ENCODE measurements at regions not wholly inside any gene's neighbourhood (a gene's known extent, or its start where the extent isn't known, plus 50 kb on each side); places are given as distances from the start of the nearest gene placed in this dataset.
"Not testable (repeated sequence)": the region's sequence is repeated elsewhere in the genome, so short reads cannot be mapped to it uniquely, and the experiment has no call there.

- ChIA-PET POLR2A (no interaction called here), CTCF (no interaction called here)
- ATAC-seq (ENCODE audit: low read depth) (no peak), DNase-seq (no peak)
- intact Hi-C loops (cut with micrococcal nuclease): no loop called here
- TF ChIP-seq CTCF (IDR thresholded peaks at IDR 0.05): no peak
- Mint-ChIP-seq H3K4me3 (no peak overlapping the region), H3K4me1 (no peaks in the 10 kb centered on the region), H3K36me3 (ENCODE audit: low read depth) (no peaks in the 10 kb centered on the region), H3K27me3 (no peaks in the 10 kb centered on the region), H3K27ac (no peak overlapping the region), H3K9me3 (no peaks in the 10 kb centered on the region)
These were observed 83.3 kb upstream of the HTR2C start for GRCh38 chrX:114500622-114501021.

GRCh38 chrX:114508756-114509155 is 75.1 kb upstream of the HTR2C start:
- H3K27me3 Mint-ChIP-seq: no peaks in the 10 kb centered on the region
- no peak for DNase-seq
- no peak overlapping the region for H3K4me3 Mint-ChIP-seq
- no peak for TF ChIP-seq CTCF (IDR thresholded peaks at IDR 0.05)
- ChIA-PET CTCF (no interaction called here), POLR2A (no interaction called here)
- intact Hi-C loops (cut with micrococcal nuclease): no loop called here
- H3K27ac Mint-ChIP-seq: no peak overlapping the region
- ATAC-seq (ENCODE audit: low read depth): no peak
- no peaks in the 10 kb centered on the region for H3K36me3 Mint-ChIP-seq (ENCODE audit: low read depth)
- no peaks in the 10 kb centered on the region for H3K4me1 Mint-ChIP-seq
- H3K9me3 Mint-ChIP-seq: no peaks in the 10 kb centered on the region

GRCh38 chrX:114519524-114519923 is 64.4 kb upstream of the HTR2C start:
- no peak for TF ChIP-seq CTCF (IDR thresholded peaks at IDR 0.05)
- no peak overlapping the region for H3K27ac Mint-ChIP-seq
- H3K36me3 Mint-ChIP-seq (ENCODE audit: low read depth): no peaks in the 10 kb centered on the region
- ChIA-PET POLR2A (no interaction called here), CTCF (no interaction called here)
- H3K9me3 Mint-ChIP-seq: peaks cover 12% of the 10 kb centered on the region
- ATAC-seq (ENCODE audit: low read depth) (no peak), DNase-seq (no peak)
- H3K27me3 Mint-ChIP-seq: no peaks in the 10 kb centered on the region
- H3K4me1 Mint-ChIP-seq: no peaks in the 10 kb centered on the region
- intact Hi-C loops (cut with micrococcal nuclease): no loop called here
- H3K4me3 Mint-ChIP-seq: no peak overlapping the region

DNA sequence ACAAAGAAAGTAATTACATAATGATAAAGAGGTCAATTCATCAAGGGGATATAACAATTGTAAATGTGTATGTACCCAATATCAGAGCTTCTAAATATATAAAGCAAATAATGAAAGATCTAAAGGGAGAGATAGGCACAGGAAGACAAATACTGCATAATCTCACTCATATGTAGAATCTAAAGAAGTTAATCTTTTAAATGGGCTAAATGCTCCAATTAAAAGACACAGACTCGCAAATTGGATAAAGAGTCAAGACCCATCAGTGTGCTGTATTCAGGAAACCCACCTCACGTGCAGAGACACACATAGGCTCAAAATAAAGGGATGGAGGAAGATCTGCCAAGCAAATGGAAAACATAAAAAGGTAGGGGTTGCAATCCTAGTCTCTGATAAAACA is 63.2 kb upstream of the HTR2C start:
- intact Hi-C loops (cut with micrococcal nuclease): not testable (repeated sequence)

DNA sequence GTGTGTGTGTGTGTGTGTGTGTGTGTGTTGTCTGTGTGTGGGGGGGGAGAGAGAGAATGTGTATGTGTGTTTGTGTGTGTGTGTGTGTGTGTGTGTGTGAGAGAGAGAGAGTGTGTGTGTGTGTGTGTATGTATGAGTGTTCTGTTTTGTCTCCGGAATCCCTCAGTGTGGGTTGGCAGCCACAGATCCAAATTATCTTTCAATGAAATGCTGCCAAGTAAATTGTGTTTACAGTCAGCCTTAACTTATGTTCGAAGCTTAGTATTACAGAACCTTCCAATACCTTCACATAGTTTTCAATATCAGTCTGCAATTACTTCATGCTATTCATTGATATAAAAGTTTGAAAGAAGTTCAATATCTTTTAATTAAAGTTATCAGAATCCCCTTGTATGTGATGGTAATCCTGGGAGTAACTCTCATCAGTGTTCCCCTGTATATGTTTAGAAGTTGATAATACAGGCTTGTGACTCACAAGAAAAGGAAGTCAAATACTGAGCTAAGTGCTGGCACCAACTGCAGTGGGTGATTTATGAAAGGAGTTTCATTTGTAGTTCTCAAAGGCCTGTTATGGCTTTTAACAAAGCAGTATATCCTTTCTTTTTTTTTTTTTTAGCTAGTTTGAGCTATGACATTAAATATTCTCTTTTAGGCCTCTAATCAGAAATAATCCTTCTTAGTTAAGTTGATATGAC is 51.6 kb upstream of the HTR2C start:
- ATAC-seq (ENCODE audit: low read depth): no peak
- Mint-ChIP-seq H3K9me3 (no peaks in the 10 kb centered on the region), H3K4me3 (no peak overlapping the region), H3K4me1 (no peaks in the 10 kb centered on the region), H3K27me3 (no peaks in the 10 kb centered on the region), H3K27ac (no peak overlapping the region), H3K36me3 (ENCODE audit: low read depth) (no peaks in the 10 kb centered on the region)
- no peak for DNase-seq
- no peak for TF ChIP-seq CTCF (IDR thresholded peaks at IDR 0.05)
- intact Hi-C loops (cut with micrococcal nuclease): no loop called here
- ChIA-PET CTCF (no interaction called here), POLR2A (no interaction called here)

More for the DNA sequence above, 63.2 kb upstream of the HTR2C start:
- H3K27me3 Mint-ChIP-seq; POLR2A ChIA-PET; H3K4me3 Mint-ChIP-seq; CTCF ChIA-PET; H3K36me3 Mint-ChIP-seq (ENCODE audit: low read depth); DNase-seq; H3K27ac Mint-ChIP-seq; ATAC-seq (ENCODE audit: low read depth); H3K4me1 Mint-ChIP-seq: not testable (repeated sequence)
- H3K9me3 Mint-ChIP-seq: peaks cover 12% of the 10 kb centered on the region

Data from activated B cell treated with CpG ODN at 0.5 μM for 24 hours (primary cell).